Inflammatory macrophage (primary cell): ENCODE measurements at regions not wholly inside any gene's neighbourhood (a gene's known extent, or its start where the extent isn't known, plus 50 kb on each side); places are given as distances from the start of the nearest gene placed in this dataset.

Experiments used
- DNase-seq, 2 donors: peaks; one replicate each; pipeline ENCODE4 v3.0.0-alpha.2; 2020 to 2022

GRCh38 chr6:21970569-21971300 is 326.1 kb downstream of the PRL start:
- DNase-seq: peak in 1 of 2 donors; percentile 29

DNA sequence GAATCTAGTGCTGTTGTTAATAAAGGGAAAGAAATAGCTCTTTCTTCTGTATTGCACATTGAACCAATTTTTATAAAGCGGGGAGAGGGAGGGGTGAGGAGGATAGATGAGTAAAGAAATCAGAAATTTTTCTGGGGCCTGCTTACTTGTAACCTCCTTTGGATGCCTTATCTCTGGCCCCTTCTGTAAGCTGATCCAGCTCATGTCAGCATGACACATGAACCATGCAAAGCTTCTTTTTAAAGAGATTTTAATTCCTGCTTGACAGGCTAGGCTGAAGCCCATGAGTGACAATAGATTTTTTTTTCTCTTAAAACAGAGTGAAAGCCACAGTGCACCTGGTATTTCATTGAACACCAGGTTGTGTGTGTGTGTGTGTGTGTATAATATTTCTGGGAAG is 325.3 kb downstream of the PRL start:
- DNase-seq: no peak

- no peak for DNase-seq
Measured at GRCh38 chr6:21972516-21972915, 324.3 kb downstream of the PRL start.

DNA sequence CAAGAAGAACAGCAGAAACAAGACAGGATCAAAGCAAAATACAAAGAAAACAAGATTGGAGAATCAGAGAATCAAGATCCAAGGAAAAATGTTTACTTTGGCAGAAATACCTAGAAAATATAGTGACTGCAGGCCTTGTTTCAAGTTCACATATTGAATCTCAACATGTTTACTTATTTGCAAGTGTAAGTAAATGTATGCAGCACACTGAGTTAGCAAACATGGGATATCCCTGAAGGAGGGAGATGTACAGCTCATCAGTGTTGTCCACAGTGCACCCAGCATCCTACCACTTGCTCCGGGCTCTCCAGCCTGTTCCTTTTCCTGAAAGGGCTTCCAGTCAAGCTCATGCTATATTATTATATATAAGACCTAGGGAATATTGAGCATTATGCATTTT is 319.5 kb downstream of the PRL start:
- DNase-seq: no peak

GRCh38 chr6:21981235-21981833 is 315.5 kb downstream of the PRL start:
- no peak for DNase-seq

DNA sequence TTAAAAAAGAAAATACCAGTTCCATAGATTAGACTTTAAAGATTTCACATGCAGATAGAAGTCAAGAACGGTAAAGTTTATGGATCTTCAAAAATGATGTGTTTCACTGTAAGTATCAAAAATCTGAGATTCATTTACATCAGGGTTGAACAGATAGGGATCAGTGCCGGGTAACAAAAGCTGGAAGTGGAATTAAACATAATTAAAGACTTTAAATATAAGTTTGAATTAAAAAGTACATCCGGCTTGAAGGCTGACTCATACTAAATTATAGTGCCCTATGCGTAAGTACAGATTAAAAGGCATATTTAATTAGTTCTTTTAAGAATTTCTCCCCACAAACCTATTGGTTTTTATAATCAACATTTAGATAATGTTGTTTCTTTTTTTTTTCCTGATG is 312.7 kb downstream of the PRL start:
- DNase-seq: no peak

DNA sequence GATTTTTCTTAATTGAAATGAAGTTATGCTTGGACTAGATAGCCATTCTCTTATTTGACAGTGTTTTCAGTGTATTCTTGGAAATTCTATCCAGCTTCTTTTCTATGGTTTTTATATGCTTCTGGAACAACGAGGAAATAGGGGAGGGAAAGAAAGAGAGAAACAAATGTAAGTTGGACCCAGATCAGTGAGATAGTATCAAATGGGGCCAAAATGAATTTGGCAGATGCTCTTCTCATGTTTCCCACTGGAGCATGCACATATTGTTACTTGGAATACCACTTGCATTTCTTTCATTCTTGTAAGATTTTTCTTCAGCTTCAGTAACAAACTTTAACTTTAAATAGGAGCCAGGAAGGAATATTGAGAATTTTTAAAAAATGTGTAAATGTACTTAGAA is 312.3 kb downstream of the PRL start:
- no peak for DNase-seq

GRCh38 chr6:21985904-21986303 is 310.9 kb downstream of the PRL start:
- no peak for DNase-seq

DNA sequence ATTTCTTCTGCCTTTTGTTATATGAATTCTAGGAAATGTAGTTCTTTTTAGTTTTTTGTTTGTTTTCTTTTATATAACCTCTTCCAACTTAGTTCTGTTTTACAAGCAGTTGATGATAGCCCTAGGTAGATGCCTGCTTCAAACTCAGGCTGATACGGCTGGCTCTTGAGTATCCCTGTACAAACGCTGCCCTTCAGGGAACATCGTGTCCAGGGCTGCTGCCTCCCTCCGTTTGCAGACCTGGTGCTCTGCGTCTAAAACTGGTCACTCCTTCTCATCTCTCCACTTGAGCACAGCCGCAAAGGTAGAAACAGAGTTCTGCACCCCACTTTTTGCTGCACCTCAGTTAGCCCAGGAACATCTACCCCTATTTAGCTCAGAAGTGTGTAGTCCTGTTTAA is 310.1 kb downstream of the PRL start:
- no peak for DNase-seq

- DNase-seq: peak; percentile 85 to 89
Measured at GRCh38 chr6:21987501-21987957, 309.3 kb downstream of the PRL start.

DNA sequence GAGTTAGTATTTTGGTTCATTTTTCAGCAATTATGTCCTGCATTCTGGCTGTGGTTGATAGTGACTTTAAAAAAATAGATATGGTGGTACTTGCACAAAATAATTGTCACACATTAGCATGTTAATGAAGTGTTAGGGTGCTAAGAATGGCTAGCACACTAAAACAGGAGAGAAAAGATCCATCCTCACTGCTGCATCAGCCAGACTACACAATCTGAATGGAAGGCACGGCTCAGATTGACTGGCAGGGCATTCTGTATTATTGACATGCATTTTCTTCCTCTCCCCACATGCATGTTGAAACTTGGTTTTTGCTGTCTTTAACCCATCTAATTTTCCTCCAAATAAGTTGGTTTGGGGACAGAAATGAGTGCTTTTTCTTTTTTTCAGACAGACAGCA is 306.3 kb downstream of the PRL start:
- no peak for DNase-seq

GRCh38 chr6:21992178-21992967 is 304.5 kb downstream of the PRL start:
- no peak for DNase-seq

DNA sequence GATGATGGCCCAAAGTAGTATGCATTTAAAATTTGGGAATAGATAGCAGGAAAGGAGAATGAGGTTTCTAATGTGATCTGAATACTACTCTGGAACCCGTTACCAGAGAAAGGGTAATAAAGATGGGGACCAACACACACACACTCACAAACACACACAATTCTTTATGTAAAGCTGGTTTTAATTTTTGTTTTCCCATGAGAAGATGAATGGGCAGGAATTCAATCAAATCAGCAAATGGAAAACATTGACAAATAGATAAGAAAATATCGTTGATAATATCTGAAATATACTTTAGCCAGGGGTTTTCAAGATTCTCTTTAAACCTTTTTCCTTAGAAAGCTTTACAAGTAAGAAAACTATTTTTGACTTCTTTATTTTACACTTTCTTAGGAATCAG is 303.0 kb downstream of the PRL start:
- DNase-seq: no peak

DNA sequence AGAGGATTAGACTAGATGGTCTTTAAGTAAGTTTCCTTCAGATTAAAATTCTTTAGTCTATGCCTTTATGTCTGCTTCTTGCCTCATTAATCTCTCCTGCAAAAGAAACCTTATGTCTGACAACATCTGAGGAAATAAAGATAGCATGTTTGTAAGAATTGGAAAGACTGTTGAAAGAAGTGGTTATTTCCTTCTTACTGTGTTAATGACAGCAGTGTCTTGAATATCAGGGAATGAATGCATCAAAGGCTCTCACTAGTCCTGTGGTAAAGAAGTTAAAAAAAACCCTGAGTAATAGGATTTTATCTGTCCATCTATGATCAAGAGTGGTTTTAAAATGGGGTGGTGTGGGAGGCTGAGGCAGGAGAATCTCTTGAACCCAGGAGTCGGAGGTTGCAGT is 302.0 kb downstream of the PRL start:
- DNase-seq: no peak

DNA sequence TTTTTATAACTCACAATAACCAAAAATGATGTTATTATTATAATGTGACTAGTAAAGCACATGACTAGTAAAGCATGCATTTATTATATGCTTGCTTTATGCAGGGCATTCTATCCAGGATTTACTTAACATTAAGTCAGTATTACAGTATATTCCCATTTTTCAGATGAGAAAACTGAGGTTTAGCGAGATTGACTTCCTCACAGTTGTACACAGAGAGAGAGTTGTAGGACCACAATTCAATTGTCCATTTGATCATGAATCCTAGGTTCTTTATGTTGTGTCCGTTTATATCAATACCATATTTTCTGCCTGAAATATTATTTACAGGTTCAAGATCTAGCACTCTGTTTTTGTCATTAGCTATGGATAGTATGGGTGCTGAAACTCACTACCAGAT is 301.5 kb downstream of the PRL start:
- no peak for DNase-seq

- DNase-seq: no peak
Measured at GRCh38 chr6:21996425-21997118, 300.3 kb downstream of the PRL start.

- no peak for DNase-seq
Measured at GRCh38 chr6:21997119-21998037, 299.5 kb downstream of the PRL start.

DNA sequence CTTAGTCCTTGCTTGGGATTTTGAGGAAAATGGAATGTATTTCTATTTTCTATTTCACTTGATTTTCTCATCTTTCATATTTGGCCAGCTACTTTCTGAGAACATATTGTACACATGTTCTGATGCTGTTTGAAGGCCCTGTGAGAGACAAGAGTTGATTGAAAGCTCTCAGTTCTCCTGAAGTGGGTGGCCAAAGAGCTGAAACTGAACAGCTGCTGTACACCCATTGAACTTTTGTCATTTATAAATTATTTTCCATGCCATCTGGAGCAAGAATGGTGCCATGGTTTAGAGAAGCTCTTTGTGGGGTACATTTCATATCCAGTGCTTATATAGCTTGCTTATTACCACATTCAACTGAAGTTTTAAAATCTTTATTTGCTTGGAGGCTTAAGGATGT is 298.3 kb downstream of the PRL start:
- no peak for DNase-seq

DNA sequence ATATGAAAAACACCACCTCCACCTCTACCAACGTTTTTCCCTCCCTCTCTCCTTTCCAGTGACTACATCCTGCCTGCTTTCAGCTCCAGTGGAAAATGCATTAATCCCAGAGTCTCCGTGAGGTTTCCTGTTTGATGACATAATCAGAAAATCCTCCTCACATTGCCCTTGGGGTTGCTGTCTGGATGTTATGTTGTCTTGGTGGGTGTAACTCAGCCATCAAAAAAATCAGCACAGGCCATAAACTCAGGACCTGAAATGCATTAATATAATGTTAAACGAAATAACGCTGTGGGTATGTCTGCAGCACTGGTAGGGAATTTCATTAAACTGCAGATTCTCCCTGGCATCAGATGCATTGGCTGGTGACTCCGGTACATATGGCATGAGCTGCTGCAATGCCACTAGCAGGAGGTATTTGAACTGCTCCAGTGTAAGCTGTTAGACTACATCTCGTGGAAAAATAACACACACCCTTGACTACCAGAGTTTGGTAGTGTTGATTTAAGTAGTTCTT is 297.8 kb downstream of the PRL start:
- DNase-seq: no peak

- no peak for DNase-seq
Measured at GRCh38 chr6:21999741-22000140, 297.1 kb downstream of the PRL start.

GRCh38 chr6:22001396-22002027 is 295.3 kb downstream of the PRL start:
- no peak for DNase-seq
